Lower lobe of right lung (tissue), 2 donors: ENCODE measurements at regions not wholly inside any gene's neighbourhood (a gene's known extent, or its start where the extent isn't known, plus 50 kb on each side); places are given as distances from the start of the nearest gene placed in this dataset.

ENCODE experiments used
- ATAC-seq, 2 donors: fragments of 200-7000 bp; cut with Tn5 transposase; one replicate each; pipeline ENCODE4 v1.9.1; 2020 to 2022; ENCODE audit warnings: mild to moderate bottlenecking in 2 of 2, moderate library complexity in 2 of 2
- DNase-seq: peaks from one replicate; pipeline ENCODE4 v3.0.0-alpha.2; 2020
- H3K27ac ChIP-seq: fragments of 200-600 bp; one replicate; pipeline ENCODE4 v1.8.0; 2022
- H3K27me3 ChIP-seq: fragments of 200-600 bp; one replicate; pipeline ENCODE4 v1.8.0; 2022; ENCODE audit warnings: low read depth
- H3K36me3 ChIP-seq: fragments of 200-600 bp; one replicate; pipeline ENCODE4 v1.8.0; 2022; ENCODE audit warnings: mild to moderate bottlenecking
- H3K4me1 ChIP-seq: fragments of 200-600 bp; one replicate; pipeline ENCODE4 v1.8.0; 2022
- H3K4me3 ChIP-seq: fragments of 200-600 bp; one replicate; pipeline ENCODE4 v1.8.0; 2022; ENCODE audit warnings: mild to moderate bottlenecking
- H3K9me3 ChIP-seq: fragments of 200-600 bp; one replicate; pipeline ENCODE4 v1.8.0; 2022
- CTCF ChIP-seq: fragments of 200-600 bp; IDR thresholded peaks from one replicate; pipeline ENCODE4 v1.8.0; 2022; ENCODE audit warnings: antibody characterized with exemption, mild to moderate bottlenecking
- intact Hi-C: fragments of 100-400 bp; cut with DNase I; formaldehyde crosslinking; loops from one replicate; pipeline ENCODE4 v1.11.0; 2022
- donor health status: DM: no; HTN: yes; CAD: no; lungs with severe emphysema.

GRCh38 chr3:168613151-168613550 lies 517.4 kb upstream of the GOLIM4 start:
- intact Hi-C loops: no loop called here

GRCh38 chr3:168612671-168613070 lies 516.9 kb upstream of the GOLIM4 start:
- DNase-seq (no peak), ATAC-seq (no peak)
- H3K36me3 ChIP-seq: no peaks in the 10 kb centered on the region
- H3K4me1 ChIP-seq: no peaks in the 10 kb centered on the region
- no peak overlapping the region for H3K27ac ChIP-seq
- TF ChIP-seq CTCF: no peak
- H3K4me3 ChIP-seq: no peak overlapping the region
- H3K9me3 ChIP-seq: no peaks in the 10 kb centered on the region
- intact Hi-C loops: no loop called here
- H3K27me3 ChIP-seq: no peaks in the 10 kb centered on the region

More at GRCh38 chr3:168613151-168613550, 517.4 kb upstream of the GOLIM4 start:
- DNase-seq: no peak
- H3K4me1 ChIP-seq: no peaks in the 10 kb centered on the region
- no peak for TF ChIP-seq CTCF
- no peaks in the 10 kb centered on the region for H3K9me3 ChIP-seq
- no peaks in the 10 kb centered on the region for H3K36me3 ChIP-seq
- ATAC-seq: no peak
- H3K27ac ChIP-seq: no peak overlapping the region
- no peaks in the 10 kb centered on the region for H3K27me3 ChIP-seq
- no peak overlapping the region for H3K4me3 ChIP-seq

- no peak for TF ChIP-seq CTCF
- ATAC-seq: no peak
Observed at GRCh38 chr3:168611826-168612225, 516.1 kb upstream of the GOLIM4 start.

GRCh38 chr3:168608926-168609325 lies 513.2 kb upstream of the GOLIM4 start:
- Histone ChIP-seq H3K27me3 (no peaks in the 10 kb centered on the region), H3K9me3 (no peaks in the 10 kb centered on the region)
- ATAC-seq: no peak

More at GRCh38 chr3:168611826-168612225, 516.1 kb upstream of the GOLIM4 start:
- intact Hi-C loops: no loop called here
- no peaks in the 10 kb centered on the region for H3K4me1 ChIP-seq
- DNase-seq: no peak
- no peak overlapping the region for H3K27ac ChIP-seq
- no peaks in the 10 kb centered on the region for H3K27me3 ChIP-seq
- H3K9me3 ChIP-seq: no peaks in the 10 kb centered on the region
- H3K4me3 ChIP-seq: no peak overlapping the region
- H3K36me3 ChIP-seq: no peaks in the 10 kb centered on the region

GRCh38 chr3:168604767-168605166 lies 509.0 kb upstream of the GOLIM4 start:
- Histone ChIP-seq H3K27ac (no peak overlapping the region), H3K36me3 (no peaks in the 10 kb centered on the region), H3K9me3 (no peaks in the 10 kb centered on the region), H3K27me3 (no peaks in the 10 kb centered on the region), H3K4me3 (no peak overlapping the region), H3K4me1 (no peaks in the 10 kb centered on the region)
- DNase-seq (no peak), ATAC-seq (no peak)
- intact Hi-C loops: no loop called here
- TF ChIP-seq CTCF: no peak

More at GRCh38 chr3:168608926-168609325, 513.2 kb upstream of the GOLIM4 start:
- TF ChIP-seq CTCF: no peak
- no peak overlapping the region for H3K4me3 ChIP-seq
- intact Hi-C loops: no loop called here
- H3K4me1 ChIP-seq: no peaks in the 10 kb centered on the region
- DNase-seq: no peak
- H3K36me3 ChIP-seq: no peaks in the 10 kb centered on the region
- no peak overlapping the region for H3K27ac ChIP-seq

- intact Hi-C loops: no loop called here
- Histone ChIP-seq H3K4me1 (no peaks in the 10 kb centered on the region), H3K27me3 (no peaks in the 10 kb centered on the region), H3K9me3 (no peaks in the 10 kb centered on the region), H3K36me3 (no peaks in the 10 kb centered on the region), H3K27ac (no peak overlapping the region), H3K4me3 (no peak overlapping the region)
- TF ChIP-seq CTCF: no peak
- no peak for DNase-seq
- no peak for ATAC-seq
Observed at GRCh38 chr3:168598250-168598649, 502.5 kb upstream of the GOLIM4 start.
